ENCODE measurements at regions not wholly inside any gene's neighbourhood (a gene's known extent, or its start where the extent isn't known, plus 50 kb on each side); places are given as distances from the start of the nearest gene placed in this dataset.

- TF ChIP-seq CTCF (IDR thresholded peaks at IDR 0.05; ENCODE audit: low read depth, low read length) = no peak
- DNase-seq (ENCODE audit: extremely low read depth, low read depth) = no peak
Measured at GRCh38 chr1:65049941-65050713, 83.8 kb upstream of the JAK1 start.

GRCh38 chr1:65050735-65051134, 84.4 kb upstream of the JAK1 start:
- no peak for DNase-seq (ENCODE audit: extremely low read depth, low read depth)
- no peak for TF ChIP-seq CTCF (IDR thresholded peaks at IDR 0.05; ENCODE audit: low read depth, low read length)

- DNase-seq (ENCODE audit: extremely low read depth, low read depth) = no peak
- no peak for TF ChIP-seq CTCF (IDR thresholded peaks at IDR 0.05; ENCODE audit: low read depth, low read length)
Measured at GRCh38 chr1:65054481-65054880, 88.1 kb upstream of the JAK1 start.

GRCh38 chr1:65055747-65056146, 89.4 kb upstream of the JAK1 start:
- no peak for DNase-seq (ENCODE audit: extremely low read depth, low read depth)
- TF ChIP-seq CTCF (IDR thresholded peaks at IDR 0.05; ENCODE audit: low read depth, low read length) = no peak

GRCh38 chr1:65056234-65056633, 89.9 kb upstream of the JAK1 start:
- no peak for TF ChIP-seq CTCF (IDR thresholded peaks at IDR 0.05; ENCODE audit: low read depth, low read length)
- no peak for DNase-seq (ENCODE audit: extremely low read depth, low read depth)

GRCh38 chr1:65056866-65057265, 90.5 kb upstream of the JAK1 start:
- no peak for DNase-seq (ENCODE audit: extremely low read depth, low read depth)
- TF ChIP-seq CTCF (IDR thresholded peaks at IDR 0.05; ENCODE audit: low read depth, low read length) = no peak

- DNase-seq (ENCODE audit: extremely low read depth, low read depth) = no peak
- TF ChIP-seq CTCF (IDR thresholded peaks at IDR 0.05; ENCODE audit: low read depth, low read length) = peak; percentile 57
Measured at GRCh38 chr1:65059930-65060538, 88.0 kb upstream of the AK4 start.

Measured in AG09319 (cell line).